HL-60 (cell line): ENCODE measurements at regions not wholly inside any gene's neighbourhood (a gene's known extent, or its start where the extent isn't known, plus 50 kb on each side); places are given as distances from the start of the nearest gene placed in this dataset.

Experiments used
- DNase-seq, 2 experiments: peaks; one replicate each; pipeline ENCODE4 v3.0.0-alpha.2; 2010 to 2020; ENCODE audit warnings: low read depth in 1 of 2, low spot score in 1 of 2
- H3K27ac ChIP-seq: fragments of 250-450 bp; sonication (Bioruptor Pico); replicated peaks from 2 replicates; pipeline ENCODE4 v1.5.1; 2020; ENCODE audit warnings: mild to moderate bottlenecking, moderate library complexity
- H3K27me3 ChIP-seq: fragments of 250-450 bp; sonication (Bioruptor Pico); 2 replicates; pipeline ENCODE4 v1.5.1; 2021; ENCODE audit warnings: mild to moderate bottlenecking, moderate library complexity; ENCODE audit not compliant: insufficient read depth, poor library complexity, severe bottlenecking
- H3K4me3 ChIP-seq: replicated peaks from 2 replicates; pipeline ENCODE4 v1.5.1; 2011; ENCODE audit warnings: mild to moderate bottlenecking, control low read depth, low read length; ENCODE audit not compliant: insufficient read depth
- GABPA ChIP-seq: IDR thresholded peaks from 2 replicates; pipeline ENCODE4 v1.6.1; 2012; ENCODE audit warnings: low read depth
- POLR2AphosphoS5 ChIP-seq: IDR thresholded peaks from 2 replicates; pipeline ENCODE4 v1.6.1; 2012; ENCODE audit warnings: low read depth
- SPI1 ChIP-seq: IDR thresholded peaks from 2 replicates; pipeline ENCODE4 v1.6.1; 2012; ENCODE audit warnings: low read depth, mild to moderate bottlenecking, borderline replicate concordance
- TF ChIP-seq, protein P1 (sequence below): IDR thresholded peaks from 2 replicates; pipeline ENCODE4 v1.6.1; 2012; ENCODE audit warnings: low read depth; ENCODE audit not compliant: insufficient replicate concordance
- TF ChIP-seq, protein P2 (sequence below): IDR thresholded peaks from one replicate; pipeline ENCODE4 v1.5.1; 2011; ENCODE audit warnings: low read length, control low read depth, inconsistent platforms; ENCODE audit not compliant: insufficient read depth

DNA sequence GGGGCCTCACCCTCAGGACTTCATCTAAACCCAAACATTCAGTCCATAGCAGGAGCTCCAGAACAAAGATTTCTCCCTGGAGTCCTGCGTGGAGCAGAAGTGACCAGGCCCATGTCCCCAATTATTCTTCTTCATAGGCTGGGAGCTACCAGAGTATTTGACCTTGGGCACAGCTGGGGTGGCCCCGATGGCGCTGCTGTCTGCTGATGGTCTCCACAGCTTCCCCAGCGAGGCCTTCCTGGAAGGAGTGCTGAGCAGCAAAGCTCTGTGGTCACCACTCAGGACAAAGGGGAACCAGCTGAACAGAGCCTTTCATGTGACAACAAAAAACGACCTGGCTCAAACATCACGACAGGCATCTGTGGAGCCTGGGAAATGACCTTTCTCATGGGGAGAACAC lies 62.7 kb upstream of the ARGLU1 start:
- Histone ChIP-seq H3K4me3 (no peak overlapping the region), H3K27me3 (peaks cover 6% of the 10 kb centered on the region), H3K27ac (no peak overlapping the region)
- no peak for TF ChIP-seq SPI1
- TF ChIP-seq, protein P1, sequence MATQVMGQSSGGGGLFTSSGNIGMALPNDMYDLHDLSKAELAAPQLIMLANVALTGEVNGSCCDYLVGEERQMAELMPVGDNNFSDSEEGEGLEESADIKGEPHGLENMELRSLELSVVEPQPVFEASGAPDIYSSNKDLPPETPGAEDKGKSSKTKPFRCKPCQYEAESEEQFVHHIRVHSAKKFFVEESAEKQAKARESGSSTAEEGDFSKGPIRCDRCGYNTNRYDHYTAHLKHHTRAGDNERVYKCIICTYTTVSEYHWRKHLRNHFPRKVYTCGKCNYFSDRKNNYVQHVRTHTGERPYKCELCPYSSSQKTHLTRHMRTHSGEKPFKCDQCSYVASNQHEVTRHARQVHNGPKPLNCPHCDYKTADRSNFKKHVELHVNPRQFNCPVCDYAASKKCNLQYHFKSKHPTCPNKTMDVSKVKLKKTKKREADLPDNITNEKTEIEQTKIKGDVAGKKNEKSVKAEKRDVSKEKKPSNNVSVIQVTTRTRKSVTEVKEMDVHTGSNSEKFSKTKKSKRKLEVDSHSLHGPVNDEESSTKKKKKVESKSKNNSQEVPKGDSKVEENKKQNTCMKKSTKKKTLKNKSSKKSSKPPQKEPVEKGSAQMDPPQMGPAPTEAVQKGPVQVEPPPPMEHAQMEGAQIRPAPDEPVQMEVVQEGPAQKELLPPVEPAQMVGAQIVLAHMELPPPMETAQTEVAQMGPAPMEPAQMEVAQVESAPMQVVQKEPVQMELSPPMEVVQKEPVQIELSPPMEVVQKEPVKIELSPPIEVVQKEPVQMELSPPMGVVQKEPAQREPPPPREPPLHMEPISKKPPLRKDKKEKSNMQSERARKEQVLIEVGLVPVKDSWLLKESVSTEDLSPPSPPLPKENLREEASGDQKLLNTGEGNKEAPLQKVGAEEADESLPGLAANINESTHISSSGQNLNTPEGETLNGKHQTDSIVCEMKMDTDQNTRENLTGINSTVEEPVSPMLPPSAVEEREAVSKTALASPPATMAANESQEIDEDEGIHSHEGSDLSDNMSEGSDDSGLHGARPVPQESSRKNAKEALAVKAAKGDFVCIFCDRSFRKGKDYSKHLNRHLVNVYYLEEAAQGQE = no peak
- TF ChIP-seq, protein P2, sequence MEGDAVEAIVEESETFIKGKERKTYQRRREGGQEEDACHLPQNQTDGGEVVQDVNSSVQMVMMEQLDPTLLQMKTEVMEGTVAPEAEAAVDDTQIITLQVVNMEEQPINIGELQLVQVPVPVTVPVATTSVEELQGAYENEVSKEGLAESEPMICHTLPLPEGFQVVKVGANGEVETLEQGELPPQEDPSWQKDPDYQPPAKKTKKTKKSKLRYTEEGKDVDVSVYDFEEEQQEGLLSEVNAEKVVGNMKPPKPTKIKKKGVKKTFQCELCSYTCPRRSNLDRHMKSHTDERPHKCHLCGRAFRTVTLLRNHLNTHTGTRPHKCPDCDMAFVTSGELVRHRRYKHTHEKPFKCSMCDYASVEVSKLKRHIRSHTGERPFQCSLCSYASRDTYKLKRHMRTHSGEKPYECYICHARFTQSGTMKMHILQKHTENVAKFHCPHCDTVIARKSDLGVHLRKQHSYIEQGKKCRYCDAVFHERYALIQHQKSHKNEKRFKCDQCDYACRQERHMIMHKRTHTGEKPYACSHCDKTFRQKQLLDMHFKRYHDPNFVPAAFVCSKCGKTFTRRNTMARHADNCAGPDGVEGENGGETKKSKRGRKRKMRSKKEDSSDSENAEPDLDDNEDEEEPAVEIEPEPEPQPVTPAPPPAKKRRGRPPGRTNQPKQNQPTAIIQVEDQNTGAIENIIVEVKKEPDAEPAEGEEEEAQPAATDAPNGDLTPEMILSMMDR = no peak
- TF ChIP-seq POLR2AphosphoS5 = no peak
- no peak for TF ChIP-seq GABPA
- DNase-seq = peak in 1 of 2 experiments; percentile 13

DNA sequence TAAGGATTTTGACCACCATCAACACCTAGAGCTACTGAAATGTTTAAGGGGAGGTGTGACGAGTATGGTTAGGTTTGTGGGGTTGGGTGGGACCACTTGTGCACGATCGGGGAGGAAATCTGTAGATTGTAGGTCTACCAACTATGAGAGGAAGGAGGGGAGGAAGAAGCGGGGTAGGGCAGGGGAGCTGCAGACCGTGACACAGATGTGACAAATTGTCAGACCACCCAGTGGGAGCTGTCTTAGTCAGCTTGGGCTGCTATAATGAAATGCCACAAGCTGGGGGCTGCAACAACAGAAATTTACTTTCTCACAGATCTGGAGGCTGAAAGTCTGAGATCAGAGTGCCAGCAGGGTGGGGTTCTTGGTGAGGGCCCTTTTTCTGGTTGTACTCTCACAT lies 62.2 kb upstream of the ARGLU1 start:
- Histone ChIP-seq H3K4me3 (no peak overlapping the region), H3K27ac (no peak overlapping the region), H3K27me3 (peaks cover 6% of the 10 kb centered on the region)
- no peak for DNase-seq
- TF ChIP-seq POLR2AphosphoS5 = no peak
- TF ChIP-seq GABPA = no peak
- TF ChIP-seq, protein P2 = no peak
- TF ChIP-seq, protein P1 = no peak
- no peak for TF ChIP-seq SPI1

DNA sequence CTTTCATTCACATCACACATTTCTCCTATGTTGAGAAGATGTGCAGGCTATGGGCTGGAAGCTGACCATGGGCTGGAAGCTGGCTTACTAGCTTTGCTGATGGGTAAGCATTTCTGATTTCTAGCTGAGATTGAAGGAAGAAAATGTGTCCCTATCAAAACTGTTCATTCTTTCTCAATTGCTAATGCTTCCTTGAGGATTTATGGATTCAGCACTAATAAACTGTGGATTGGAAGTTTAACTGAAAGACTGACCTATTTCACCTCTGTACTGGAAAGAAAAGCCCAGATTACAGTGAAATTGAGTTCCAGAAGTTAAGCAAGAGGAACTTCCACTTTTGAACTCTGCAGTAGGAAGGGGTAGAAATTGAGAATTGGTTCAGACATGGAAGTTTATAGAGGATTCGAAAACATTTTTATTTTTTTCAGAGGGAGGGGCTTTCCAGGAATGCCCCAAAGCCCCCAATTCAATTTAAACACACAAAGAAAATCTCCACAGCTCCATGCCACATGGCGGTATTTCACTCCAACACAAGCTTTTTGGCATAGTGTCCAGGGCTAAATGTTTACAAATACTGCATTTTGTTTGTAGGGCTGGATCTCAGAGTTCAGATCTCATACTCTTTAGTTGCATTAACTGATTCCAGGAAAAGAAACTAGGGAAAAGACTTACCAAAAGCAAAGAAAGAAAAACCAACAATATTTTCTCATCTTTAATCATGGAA lies 61.2 kb upstream of the ARGLU1 start:
- TF ChIP-seq, protein P2 = no peak
- TF ChIP-seq GABPA (no peak), SPI1 (no peak), POLR2AphosphoS5 (no peak)
- TF ChIP-seq, protein P1 = no peak
- Histone ChIP-seq H3K27me3 (peaks cover 11% of the 10 kb centered on the region), H3K4me3 (no peak overlapping the region), H3K27ac (no peak overlapping the region)
- DNase-seq = no peak
